ENCODE measurements at regions not wholly inside any gene's neighbourhood (a gene's known extent, or its start where the extent isn't known, plus 50 kb on each side); places are given as distances from the start of the nearest gene placed in this dataset.

GRCh38 chr18:50475538-50476193 is 84.2 kb upstream of the MAPK4 start:
- TF ChIP-seq SPI1 (IDR thresholded peaks at IDR 0.05; ENCODE audit: borderline replicate concordance, low read depth) (no peak), CTCF (IDR thresholded peaks at IDR 0.05; ENCODE audit: insufficient read depth, low read length) (no peak), POLR2AphosphoS5 (IDR thresholded peaks at IDR 0.05; ENCODE audit: low read depth) (no peak), REST (IDR thresholded peaks at IDR 0.05; ENCODE audit: insufficient replicate concordance, low read depth) (no peak)
